ENCODE measurements at regions not wholly inside any gene's neighbourhood (a gene's known extent, or its start where the extent isn't known, plus 50 kb on each side); places are given as distances from the start of the nearest gene placed in this dataset.
"Not testable (repeated sequence)": the region's sequence is repeated elsewhere in the genome, so short reads cannot be mapped to it uniquely, and the experiment has no call there.

DNA sequence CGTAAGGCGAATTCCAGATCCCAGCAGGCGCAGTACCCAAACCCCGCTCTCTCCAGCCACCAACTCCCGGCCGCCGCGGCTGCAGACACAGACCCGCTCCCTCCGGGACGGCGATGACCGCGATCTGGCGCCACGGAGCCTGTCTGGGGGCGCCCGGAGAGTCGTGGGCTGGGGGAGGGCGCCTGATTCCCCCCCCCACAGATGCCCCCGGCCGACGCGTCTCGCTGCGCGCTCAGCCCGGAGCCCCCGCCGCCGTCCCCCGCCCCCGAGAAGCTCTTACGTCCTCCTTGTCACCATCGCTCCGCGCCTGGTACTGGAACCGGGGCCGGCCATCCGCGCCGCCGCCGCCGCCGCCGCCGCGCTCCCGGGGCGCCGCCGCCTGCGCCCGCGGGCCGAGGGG lies 173.6 kb downstream of the ATP6V0E2 start:
- DNase-seq, result not testable (repeated sequence)

DNA sequence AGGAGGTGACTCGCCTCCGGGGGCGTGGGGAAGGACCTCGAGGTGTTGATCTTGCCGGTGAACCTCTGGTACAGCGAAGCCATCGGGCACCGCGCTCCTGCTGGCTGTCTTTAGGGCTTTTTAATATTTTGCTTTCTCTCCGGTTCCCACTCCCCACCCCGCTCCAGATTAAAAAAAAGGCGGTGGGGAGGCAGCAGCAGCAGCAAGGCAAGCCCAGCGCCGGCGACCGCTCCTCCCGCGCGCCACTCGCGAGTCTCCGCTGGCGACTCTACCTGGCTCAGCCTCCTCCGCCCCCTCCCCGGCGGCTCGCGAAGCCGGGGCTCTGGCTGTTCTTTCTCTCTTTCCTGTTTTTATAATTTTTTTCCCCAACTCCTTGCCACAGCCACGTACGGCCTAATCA lies 174.0 kb downstream of the ATP6V0E2 start:
- not testable (repeated sequence) for DNase-seq

DNA sequence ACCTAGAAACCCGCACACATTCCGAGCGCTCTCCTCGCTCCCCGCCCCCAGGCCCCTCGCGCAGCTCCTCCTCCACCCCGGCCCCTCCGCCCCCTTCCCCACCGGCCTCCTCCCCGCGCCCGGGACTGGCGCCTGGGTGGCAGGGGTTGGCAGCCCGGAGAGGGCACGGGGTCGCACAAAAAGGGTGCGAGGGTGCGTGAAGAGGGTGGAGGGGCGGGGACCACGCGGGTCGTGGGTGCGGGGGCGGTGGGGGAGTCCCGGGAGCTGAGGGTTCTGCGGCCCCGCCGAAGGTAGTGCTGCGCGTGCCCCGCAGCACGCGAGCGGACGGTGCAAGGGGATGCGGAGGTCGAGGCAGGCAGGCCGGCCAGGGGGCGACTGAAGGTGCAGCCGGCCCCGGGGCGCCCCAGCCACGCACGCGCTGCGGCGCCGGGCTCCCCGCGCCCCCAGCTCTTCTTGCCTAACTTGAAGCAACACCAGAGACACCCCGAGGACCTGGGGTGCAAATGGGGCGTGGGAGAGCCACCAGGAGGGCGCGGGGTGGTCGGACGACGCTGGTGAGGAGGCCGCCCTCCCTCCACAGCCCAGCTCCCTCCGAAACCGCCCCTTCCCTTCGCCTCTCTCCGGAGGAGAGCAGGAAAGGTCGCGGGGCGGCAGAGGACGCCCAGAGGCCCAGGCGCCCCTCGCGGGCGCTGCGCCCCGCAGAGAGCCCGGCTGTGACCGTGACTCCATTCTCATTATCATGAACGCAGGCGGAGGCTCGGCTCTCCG lies 174.7 kb downstream of the ATP6V0E2 start:
- not testable (repeated sequence) for DNase-seq

DNA sequence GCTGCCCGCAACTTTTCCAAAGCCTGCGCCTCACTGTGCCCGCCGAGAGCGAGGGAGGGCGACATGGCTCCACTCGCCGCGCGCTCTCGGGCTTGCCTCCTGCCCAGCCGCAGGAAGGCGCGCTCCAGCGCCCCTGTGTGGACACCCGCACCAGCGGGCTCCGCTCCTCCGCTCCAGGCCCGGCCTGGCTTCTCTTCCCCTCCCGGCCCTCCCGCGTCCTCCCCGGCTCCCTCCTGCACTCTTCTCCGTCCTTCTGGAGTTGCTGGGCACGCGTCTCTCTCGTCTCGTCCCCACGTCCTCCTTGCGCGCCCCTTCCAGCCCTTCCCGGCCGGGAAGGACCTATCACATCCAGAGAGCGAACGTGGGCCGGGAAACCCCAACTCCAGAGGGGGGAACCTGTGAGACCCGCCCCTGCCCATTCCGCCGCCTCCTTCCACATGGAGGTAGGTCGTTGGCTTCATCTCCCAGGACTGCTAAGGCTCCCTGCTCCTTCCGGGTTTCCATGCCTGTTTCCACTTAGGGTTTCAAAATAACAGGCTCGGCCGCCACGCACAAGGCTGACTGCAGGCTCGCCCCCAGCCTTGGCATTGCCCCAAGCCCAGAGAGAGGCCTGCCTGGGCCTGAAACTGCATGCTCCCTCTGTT lies 175.4 kb downstream of the ATP6V0E2 start:
- not testable (repeated sequence) for DNase-seq

DNA sequence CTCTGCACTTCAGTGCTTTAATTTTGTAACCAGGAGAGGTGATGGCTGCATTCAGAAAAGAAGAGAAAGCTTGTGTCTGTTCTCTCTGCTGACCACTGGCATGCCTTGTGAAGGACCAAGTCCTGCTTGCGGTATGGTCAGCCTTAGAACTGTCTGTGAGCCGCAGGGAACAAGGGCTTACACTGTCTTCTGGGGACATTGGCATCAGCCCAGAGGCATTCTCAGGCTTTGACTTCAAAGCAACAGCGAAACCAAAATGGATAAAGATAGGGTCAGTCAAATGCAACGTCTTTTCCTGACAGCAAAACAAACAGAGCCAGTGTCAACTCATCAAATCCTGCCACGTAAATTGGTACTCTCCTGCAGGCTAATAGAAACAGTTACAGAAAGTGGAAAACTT lies 179.6 kb downstream of the ATP6V0E2 start:
- not testable (repeated sequence) for DNase-seq

DNA sequence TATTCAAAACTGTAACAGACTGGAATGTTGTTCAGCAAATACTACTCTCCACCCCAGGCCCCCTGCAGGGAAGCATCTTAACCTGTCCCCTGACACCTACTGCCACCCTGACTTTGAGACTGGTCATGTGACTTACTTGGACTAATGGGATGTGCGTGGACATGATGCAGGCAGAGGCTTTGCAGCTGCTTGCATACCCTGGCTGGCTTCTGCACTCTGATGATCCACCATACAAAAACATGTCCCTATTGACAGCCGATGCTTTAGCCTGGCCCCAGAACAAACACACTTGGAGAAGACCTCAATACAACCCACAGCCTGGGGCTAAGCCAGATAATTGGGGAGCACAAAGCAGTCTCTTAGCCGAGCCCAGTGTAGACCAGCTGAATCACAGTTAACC lies 180.5 kb downstream of the ATP6V0E2 start:
- not testable (repeated sequence) for DNase-seq

DNA sequence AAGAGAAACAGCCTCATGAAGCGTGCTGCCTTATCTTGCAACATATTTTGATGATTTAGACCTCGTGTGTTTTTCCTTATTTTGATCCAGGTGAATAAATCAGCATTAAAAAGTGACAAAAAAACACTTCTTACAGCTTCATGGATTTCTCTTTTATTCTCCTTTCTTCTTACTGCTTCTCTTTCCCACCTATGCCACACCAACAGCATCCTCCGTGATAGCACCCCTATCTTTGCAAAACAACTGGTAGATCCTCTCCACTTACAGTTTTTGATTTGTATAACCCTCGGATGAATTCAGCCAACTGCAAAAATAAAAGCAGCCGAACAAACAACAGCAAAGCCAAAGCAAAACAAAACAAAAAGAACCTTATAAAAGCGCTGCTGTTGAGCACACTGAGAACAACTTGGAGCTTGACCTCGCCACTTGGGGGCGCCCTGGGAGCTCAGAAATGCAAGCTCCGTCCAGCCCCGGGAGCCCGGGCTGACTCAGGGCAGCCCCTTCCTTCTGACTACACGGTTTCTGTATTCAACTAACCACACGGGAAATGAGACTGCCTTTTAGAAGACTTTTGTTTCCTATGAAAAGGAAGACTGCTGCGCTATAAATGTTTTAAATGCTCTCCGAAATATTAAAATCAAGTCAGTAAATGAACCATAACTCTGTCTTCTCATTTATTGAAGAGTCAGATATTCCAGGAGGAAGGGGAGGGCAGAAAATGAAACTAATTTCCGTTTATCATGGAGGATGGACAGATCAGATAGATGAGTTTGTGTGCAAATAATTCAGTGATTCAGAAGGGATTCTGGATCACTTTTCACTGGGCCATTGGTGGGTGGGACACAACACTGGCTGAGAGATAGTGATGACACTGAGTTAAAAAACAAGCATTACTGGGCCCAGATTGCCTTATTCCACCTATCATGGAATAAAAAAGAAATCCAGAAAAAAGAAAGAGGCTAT lies 186.8 kb downstream of the ATP6V0E2 start:
- DNase-seq, result not testable (repeated sequence)

DNA sequence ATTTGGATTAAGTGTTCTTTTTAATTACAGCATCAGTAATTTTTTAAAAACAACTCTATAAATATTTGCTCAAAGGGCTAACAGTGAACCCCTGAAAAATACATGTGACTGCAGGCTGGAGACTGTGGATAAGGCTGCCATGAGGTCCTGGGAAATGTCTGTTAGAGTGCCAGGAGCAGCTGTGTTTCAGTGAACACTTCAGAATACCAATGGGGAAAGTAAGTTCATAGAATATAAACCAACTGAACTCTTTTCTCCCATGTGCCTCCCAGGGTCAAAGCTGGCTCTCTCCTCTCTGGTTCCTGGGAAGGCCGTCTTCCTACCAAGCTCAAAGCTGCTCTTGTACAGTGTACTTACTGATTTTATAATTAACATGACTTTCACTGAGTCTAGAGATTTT lies 189.4 kb downstream of the ATP6V0E2 start:
- DNase-seq, result not testable (repeated sequence)

DNA sequence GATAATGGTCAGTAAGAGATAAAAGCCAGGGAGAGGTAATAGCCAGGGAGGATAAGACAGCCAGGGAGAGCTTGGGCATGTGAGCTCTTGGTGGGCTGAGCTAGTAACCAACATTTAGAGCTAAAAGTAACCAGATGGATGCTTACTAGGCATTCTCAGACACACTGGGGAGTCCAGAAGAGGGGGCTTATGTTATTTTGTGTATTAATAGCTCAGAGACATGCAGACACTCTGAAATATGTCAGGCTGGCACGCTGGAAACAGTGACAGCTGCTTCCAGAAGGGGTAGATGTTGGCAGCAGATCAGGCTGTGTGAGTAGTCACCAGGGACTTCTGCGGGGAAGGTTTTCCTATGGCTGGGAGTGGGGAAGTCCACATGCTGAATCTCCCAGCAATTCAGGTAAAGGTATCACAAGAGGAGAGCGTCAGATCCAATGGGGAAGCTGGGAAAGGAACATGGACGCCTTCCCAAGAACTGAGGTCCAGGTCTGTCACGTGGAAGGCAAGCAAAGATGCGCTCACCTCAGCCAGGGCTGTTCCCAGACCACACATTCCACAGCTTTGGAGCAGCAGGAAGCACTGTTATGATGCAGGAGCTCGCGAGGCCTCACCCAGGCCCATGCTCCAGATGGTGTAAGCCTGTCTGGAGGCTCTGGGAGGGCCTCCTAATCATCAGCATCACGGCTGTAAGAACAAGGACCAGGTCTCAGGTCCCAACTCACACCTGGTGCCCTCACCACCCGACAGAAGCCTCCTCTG lies 196.0 kb downstream of the ATP6V0E2 start:
- DNase-seq, result not testable (repeated sequence)

DNA sequence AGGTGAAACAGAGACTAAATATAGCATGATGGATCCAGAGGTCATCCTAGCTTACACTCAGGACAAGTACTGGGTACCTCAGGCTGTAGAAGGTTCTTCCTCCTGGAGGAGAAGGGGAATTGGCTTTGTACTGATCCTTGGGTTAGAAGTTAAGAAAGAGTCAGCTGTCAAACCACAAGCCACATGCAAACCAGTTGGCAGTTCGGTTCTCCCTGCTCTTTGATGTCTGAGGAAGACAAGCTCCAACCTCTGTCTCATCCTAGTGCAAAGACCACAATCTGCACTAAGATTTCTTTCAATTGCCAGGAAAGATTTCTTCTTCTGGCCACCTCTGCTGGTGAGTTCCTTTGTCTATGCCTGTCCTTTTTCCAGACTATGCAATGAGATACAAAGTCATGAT lies 203.8 kb downstream of the ATP6V0E2 start:
- peak in 1 of 2 donors; percentile 20 for DNase-seq

DNA sequence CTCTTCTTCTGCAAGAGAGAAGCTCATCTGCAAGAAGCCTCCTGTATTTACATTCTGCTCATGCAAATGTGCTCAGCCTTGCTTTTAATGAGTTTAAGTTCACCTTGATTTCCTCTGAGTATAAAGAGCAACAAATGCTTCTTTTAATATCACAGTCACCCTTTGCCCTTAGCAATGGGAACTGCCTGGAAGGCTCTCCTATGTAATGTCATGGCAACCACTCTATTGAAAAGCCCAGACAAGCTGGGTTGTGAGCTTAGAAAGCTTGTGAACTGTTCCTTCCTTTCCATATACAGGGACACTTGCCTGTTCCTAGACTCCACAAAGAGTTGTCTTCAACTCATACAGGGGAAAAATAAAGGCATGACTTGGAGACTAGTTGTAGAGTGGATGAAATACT lies 208.1 kb downstream of the ATP6V0E2 start:
- not testable (repeated sequence) for DNase-seq

DNA sequence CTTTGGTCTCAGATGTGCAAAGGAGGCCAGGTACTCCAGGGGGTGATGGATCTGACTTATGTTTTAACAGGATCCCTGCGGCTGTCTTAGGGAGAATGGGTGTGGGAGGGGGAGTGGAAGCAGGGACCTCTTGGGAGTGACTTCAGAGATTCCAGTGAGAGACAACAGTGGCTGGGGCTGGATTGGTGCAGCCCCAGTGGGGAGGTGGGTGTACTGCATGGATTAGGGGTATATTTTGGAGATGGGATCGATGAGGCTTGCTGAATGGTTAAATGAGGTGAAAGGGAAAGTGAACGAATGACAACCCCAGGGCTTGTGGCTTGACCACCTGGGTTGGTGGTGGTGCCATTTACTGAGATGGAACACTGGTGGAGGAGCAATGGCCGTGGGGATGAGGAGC lies 211.0 kb downstream of the ATP6V0E2 start:
- DNase-seq, result not testable (repeated sequence)

DNA sequence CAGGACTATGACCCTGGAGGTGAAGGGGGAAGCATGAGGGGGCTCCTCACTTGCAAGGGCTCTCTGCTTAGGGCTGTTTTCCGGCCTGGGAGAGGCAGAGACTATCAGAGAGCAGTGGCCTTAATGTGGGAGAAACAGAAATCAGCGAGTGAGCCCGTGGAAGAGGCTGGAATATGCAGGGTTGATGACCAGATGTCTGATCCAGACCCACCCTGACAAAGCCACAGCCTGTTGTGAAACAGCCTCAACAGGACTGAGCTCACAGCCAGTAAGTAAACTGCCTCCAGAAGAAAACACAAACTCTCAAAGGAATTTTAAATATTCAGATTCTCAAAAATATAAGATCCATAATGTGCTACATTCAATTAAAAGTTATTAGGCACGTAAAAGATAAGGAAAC lies 213.7 kb downstream of the ATP6V0E2 start:
- DNase-seq, result peak; percentile 28 to 56

DNA sequence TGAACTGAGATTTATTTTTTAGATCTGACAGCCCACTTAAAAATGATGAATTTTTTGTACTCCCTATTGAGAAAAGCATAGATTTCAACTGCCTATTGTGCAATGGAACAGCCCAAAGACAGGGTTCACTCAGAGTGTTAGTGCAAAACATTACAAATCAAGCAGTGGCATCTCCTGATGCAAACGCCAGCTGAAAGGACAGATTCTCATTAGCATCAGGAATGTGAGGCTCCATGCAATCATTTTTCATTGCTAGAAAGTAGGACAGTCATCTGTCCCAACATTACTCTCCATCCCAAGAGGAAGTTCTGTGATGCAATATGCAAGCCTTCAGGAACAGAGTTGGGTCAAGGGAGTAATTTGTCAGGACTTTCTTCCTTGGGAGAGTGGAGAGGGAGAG lies 215.4 kb downstream of the ATP6V0E2 start:
- peak; percentile 10 to 33 for DNase-seq

DNA sequence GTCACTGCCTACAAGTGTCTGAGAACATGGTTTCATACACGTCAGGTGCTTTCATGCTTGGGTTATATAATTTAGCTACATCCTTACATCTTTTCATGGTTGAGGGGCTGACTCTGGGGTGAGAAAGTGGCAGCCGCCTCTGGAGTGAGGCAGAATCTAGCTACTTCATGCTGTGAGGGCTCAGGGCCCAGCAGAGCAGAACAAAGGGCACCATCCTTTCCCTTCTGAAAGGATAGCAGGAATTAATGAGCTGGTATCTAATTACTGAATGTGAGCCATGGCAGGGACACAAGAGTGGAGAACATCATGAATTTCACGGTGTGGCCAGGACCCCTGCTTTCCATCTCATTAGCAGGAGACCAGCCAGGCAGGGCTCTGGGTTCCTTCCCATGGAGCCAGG lies 217.0 kb downstream of the ATP6V0E2 start:
- not testable (repeated sequence) for DNase-seq

DNA sequence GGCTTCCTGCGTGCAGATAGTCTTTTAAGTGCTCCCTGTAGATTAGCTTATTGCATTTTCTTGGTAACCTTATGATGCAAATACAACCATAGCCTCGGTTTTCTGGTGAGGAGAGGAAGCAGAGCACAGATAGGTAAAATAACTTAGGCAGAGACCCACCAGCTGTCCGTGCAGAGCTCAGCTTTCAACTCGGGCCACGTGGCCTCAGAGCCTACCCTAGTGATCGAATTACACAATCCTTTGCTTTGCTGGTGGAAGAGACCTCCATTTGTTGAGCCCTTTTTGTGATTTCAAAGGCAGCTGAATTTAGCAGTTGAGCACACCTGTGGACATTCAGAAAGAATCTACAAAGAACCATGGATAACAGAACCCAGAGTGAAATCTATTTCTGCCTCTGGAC lies 220.1 kb downstream of the ATP6V0E2 start:
- not testable (repeated sequence) for DNase-seq

DNA sequence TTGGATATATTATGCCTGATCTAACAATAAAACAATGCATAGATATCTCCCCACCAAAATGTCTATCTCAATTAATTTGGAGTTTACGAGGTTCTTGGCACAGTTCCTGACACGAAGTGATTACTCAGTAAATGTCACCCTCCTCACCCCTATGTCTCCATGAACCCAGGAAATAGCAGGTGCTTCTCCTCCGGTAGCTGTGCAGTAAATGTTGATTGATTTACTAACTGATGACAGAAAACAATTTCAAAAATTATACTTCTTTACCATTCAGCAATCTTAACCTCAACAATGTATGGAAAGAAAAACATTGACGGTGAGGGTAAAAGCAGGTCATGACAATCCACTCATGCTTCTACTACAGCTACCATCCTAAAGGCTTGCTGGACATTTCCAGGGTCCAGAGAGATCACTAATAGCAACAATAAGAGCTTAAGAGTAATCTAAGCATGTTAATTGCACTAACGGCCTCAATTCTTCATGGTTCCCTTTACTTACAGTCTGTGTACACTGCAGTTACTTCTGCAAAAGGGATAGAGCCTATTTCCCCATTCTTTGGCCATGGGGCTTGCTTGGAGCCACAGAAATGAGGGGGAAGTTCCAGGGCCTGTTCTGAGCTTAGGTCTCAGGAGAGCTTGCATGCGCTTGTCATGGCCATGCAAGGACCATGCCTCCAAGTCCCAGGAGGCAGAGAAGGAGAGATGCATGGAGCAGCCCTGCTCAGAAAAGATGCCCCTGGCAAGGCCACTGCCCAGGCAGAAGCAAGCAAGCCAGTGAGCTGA lies 222.6 kb downstream of the ATP6V0E2 start:
- DNase-seq, result peak; percentile 90 to 91

DNA sequence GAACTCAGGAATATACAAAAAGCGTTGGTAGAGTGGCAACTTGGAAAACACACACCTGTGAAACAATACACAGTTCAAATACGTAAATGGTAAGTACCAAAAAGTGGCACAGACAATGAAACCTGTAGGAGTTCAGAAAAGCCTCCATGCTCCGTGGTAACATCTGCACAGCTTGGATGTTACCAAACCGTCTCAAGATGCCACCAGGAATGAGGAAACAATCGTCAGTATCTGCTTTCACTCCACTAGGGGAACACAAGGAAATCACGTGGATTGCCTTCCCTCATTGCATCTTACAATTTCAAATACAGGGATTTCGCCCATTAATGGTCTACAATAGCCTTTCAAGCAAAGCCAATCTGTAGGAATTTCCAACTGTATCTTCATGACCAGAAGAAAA lies 224.6 kb upstream of the LRRC61 start:
- DNase-seq, result peak; percentile 52 to 69

DNA sequence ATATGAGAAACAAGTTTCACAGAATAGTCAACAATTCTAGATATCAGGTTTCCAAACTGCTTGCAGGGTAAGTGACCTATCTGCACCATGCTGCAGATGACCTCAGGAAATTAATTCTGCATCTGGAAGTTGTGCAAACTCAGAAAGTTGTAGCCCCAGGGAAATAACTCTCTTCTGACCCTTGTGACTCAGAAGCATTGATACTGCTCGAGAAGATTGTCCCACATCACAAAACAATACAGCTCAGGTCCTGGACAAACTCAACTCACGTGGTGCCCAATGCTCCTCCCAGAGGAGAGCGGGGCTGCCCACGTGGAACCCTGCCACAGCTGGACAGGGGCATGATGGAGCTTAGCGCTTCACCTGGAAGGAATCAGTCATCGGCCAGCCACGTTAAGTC lies 221.9 kb upstream of the LRRC61 start:
- DNase-seq, result not testable (repeated sequence)

DNA sequence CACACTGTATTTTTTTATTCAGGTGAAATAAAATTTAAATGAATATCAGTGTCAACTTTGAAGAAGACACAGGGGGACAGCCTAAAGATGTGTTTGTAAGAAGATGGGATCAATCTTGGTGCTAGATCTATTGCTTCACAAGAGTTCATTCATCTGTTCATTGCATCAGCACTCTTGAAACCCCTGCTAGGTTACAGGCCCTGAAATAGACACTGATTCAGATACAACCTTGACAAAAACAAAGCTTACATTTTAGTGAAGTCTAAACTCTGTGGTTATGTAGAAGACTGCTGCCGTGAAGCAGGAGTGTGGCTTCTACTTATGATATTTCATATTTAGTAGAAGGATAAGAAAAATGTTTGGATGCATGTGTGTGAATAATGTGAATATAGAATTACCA lies 215.9 kb upstream of the LRRC61 start:
- DNase-seq, result not testable (repeated sequence)

DNA sequence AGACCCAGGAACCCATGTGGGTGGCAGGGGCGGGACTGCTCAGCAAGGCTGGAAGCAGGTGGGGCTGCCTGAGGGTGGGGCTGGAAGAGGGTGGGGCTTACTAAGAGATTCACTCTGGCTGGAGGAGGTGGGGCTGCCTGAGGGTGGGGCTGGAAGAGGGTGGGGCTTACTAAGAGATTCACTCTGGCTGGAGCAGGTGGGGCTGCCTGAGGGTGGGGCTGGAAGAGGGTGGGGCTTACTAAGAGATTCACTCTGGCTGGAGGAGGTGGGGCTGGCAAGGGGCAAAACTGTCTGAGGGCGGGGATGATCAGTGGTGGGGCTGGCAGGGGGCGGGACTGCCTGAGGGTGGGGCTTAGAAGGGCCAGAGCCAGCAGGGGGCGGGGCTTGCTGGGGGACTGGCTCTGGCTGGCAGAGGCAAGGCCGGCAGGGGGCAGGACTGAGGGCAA lies 212.8 kb upstream of the LRRC61 start:
- not testable (repeated sequence) for DNase-seq
